VCaP (cell line): ENCODE measurements at regions not wholly inside any gene's neighbourhood (a gene's known extent, or its start where the extent isn't known, plus 50 kb on each side); places are given as distances from the start of the nearest gene placed in this dataset.

Experiments used
- H3K27ac ChIP-seq: fragments of 450-650 bp; 2 replicates; pipeline ENCODE4 v1.5.1; 2017
- CTCF ChIP-seq: fragments of 450-650 bp; conservative IDR thresholded peaks from 2 replicates; pipeline ENCODE4 v1.5.1; 2017; ENCODE audit warnings: mild to moderate bottlenecking, moderate library complexity

GRCh38 chr16:85553436-85554113 lies 59.5 kb upstream of the GSE1 start:
- TF ChIP-seq CTCF: no peak
- peak overlapping the region; percentile 79 for H3K27ac ChIP-seq

GRCh38 chr16:85554114-85554888 lies 58.8 kb upstream of the GSE1 start:
- peak overlapping the region; percentile 79 for H3K27ac ChIP-seq
- TF ChIP-seq CTCF: no peak

DNA sequence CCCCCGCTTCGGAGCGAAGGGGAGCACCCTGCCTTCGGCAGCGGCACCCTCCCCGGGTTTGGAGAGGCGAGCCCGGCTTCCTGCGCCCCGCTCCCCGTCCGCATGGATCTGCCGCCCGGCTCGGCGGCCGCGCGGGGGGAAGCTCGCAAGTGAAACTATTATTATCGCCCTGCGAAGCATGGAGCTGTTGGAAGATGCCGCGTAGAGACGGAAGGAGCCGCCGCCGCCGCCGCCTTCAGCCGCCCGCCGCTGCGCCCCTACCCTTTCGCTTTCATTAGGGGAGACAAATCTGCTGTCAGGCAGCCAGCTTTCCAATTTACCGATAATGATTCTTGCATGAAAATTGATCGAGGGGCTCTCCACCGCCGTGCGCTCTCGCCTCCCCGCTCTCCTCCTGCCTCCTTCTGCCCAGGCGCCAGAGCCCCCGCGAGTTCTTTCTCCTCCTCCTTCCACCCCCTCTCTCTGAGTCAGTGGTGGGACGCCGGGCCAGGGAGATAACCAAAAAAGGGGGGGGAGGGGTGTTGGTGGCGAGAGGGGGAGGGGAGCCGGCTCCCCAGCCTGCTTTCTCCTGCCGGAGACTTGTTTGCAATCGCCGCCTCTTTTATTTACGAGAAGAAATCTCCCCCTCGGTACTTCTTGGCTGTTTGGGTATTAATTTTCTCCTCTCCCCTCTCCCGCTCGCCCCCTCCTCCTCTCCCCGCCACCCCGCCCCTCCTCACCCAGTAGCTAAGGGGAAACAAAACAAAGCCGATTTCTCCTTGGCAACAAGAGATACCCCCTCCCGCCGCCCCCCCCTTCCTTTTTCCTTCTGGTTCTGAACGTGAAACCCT lies 58.0 kb upstream of the GSE1 start:
- peak overlapping the region; percentile 79 for H3K27ac ChIP-seq
- TF ChIP-seq CTCF: no peak

- no peak for TF ChIP-seq CTCF
- H3K27ac ChIP-seq: peak overlapping the region; percentile 79
Measured at GRCh38 chr16:85555719-85556455, 57.2 kb upstream of the GSE1 start.

DNA sequence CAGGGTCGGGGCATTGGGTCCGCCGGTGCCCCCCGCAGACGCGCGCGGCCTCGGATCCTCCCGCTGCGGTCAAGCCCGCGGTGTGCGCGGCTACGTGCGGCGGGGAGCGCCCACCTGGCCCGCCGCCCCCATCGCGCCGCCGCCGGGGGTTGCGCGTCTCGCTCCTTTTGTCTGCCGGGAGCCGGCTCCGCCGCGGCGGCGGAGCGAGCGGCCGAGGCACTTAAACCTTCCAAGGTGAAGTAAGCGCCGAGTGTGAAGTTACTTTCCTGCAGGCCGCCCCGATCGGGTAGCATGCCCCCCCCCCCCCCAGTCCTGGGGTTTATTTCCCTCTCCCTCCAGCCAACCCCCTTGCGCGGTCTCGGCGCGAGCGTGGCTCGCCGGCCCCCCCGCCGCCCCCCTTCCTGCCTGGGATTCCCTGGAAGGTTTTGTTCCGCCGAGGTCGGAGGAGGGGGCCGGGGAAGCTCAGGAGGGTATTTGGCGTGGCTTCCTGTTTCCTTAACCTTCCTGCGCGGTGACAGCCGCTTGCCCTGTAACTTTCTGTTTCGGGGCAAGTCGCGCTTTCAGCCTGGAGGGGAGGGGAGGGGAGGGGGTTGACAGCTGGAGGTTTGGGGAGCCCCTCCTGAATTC lies 56.6 kb upstream of the GSE1 start:
- TF ChIP-seq CTCF: no peak
- H3K27ac ChIP-seq: peak overlapping the region; percentile 79

DNA sequence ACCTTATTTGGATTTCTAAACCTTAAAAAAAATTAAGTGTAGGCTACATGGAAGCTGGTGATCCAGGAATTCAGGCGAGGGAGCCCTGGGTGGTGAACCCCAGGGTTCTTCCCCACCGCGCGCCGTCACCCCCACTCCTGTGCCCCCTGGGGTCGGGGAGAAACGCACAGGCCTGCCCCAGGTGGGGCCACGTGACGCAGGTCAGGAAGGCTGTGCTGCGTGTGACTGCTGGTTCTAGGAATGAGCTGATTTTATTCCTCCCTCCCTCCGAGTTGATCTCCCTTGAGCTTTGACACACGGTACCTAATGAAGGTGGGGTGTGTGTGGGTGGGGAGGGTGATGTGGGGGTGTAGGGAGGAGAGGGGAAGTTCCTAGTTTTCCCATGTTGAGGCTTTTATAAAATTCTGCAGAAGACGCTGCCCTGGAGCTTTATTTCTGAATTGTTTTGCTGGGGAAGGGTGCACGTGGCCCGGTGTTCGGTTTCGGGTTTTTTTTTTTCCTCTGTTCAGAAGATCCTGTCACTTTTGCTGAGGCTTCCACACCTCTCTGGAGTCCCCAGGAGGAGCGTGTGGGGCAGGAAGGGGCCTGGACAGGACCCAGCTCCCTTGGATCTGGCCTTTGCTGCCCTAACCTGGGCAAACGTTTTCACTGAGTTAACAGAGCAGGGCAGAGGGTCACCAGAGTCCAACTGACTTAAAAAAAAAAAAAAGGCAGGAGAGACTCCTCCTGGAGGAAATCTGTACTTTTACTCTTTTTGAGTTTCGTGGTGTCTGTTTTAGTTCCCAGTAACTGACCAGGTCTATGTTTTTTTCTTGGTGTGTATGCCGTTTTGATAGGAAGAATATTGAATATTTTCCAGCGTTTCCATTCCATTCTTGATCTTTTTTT lies 55.8 kb upstream of the GSE1 start:
- peak overlapping the region; percentile 79 for H3K27ac ChIP-seq
- TF ChIP-seq CTCF: no peak
